H1 (cell line): ENCODE measurements at regions not wholly inside any gene's neighbourhood (a gene's known extent, or its start where the extent isn't known, plus 50 kb on each side); places are given as distances from the start of the nearest gene placed in this dataset.

Experiments
- JUN ChIP-seq: IDR thresholded peaks from 2 replicates; pipeline ENCODE4 v1.6.1; 2011; ENCODE audit warnings: low read depth, mild to moderate bottlenecking, improper control_type of control experiment, low read length
- JUND ChIP-seq: IDR thresholded peaks from 2 replicates; pipeline ENCODE4 v1.6.1; 2011; ENCODE audit warnings: mild to moderate bottlenecking, improper control_type of control experiment, low read length
- KDM4A ChIP-seq: IDR thresholded peaks from one replicate; pipeline ENCODE4 v1.7.1; 2012; ENCODE audit warnings: low read depth, mild to moderate bottlenecking, moderate library complexity, low read length, inconsistent platforms; ENCODE audit not compliant: severe bottlenecking
- SAP30 ChIP-seq: fragments of 300-600 bp; sonication (generic); IDR thresholded peaks from 2 replicates; pipeline ENCODE4 v1.7.1; 2012; ENCODE audit warnings: low read length, moderate library complexity, mild to moderate bottlenecking, inconsistent platforms; ENCODE audit not compliant: insufficient read depth, insufficient replicate concordance
- SIX5 ChIP-seq: IDR thresholded peaks from 2 replicates; pipeline ENCODE4 v1.6.1; 2011; ENCODE audit warnings: mild to moderate bottlenecking, low read depth, low read length

DNA sequence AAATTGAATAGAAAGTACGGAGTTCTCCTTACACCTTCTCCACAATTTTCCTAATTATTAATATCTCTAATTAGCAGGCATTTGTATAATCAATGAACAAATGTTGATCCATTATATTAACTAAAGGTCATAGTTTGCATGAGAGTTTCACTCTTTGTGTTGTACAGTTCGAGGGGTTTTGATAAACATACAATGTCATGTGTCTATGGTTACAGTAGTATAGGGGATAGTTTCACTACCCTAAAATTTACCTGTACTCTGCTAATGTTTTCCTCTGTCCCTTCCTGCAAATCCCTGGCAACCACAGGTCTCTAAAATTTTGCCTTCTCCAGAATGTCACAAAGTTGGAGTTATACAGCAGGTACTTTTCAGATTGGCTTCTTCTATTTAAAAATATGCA, 1199.8 kb upstream of the GJE1 start (continued):
- TF ChIP-seq JUN (no peak), JUND (no peak), SAP30 (no peak), KDM4A (no peak), SIX5 (no peak)
